HG02840 (cell line): ENCODE measurements at regions not wholly inside any gene's neighbourhood (a gene's known extent, or its start where the extent isn't known, plus 50 kb on each side); places are given as distances from the start of the nearest gene placed in this dataset.
"Not testable (repeated sequence)": the region's sequence is repeated elsewhere in the genome, so short reads cannot be mapped to it uniquely, and the experiment has no call there.

Experiments
- ATAC-seq: cut with Tn5 transposase; IDR thresholded peaks from one replicate; pipeline ENCODE4 v1.9.1; 2021; ENCODE audit warnings: mild to moderate bottlenecking, moderate library complexity, moderate number of reproducible peaks; ENCODE audit not compliant: unreplicated experiment, low FRiP score

- ATAC-seq, result no peak
Observed at GRCh38 chrX:39258331-39258730, 457.1 kb downstream of the MID1IP1 start.

DNA sequence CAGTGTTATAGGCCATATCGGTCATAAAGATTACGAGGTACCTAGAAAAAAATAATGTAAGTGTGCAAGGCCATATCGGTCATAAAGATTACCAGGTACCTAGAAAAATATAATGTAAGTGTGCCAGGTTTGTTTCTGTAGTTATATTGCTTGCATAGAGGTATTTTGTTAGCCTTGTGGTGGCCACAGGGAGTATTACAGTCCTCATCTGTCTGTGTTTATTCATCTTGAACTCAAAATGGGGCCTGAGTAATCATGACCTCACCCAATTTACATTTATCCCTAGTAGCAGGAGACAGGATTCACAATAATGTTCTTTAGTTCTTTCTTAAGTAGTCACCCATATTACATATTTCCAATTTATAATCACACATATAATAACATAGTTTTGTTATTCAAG is 459.7 kb downstream of the MID1IP1 start:
- no peak for ATAC-seq

- no peak for ATAC-seq
Observed at GRCh38 chrX:39261446-39262147, 460.3 kb downstream of the MID1IP1 start.

DNA sequence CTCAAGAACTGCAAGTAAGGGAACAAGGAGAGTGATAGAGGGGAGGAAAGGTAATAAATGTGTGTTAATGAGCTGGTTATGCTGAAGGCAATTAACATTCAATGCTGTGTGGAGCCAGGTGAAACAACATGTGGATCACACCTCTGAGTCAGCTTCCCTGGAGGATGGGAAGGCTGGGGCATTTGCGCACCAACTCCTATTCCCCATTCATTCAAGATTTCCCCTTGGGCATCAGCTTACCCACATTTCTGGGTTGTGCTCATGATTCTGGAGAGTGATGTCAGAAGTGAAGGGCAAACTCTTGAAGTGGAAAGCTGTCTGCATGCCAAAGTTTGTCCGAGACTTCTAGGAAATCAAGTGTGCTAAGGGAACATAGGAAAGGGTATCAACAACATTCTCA is 461.4 kb downstream of the MID1IP1 start:
- ATAC-seq, result no peak

DNA sequence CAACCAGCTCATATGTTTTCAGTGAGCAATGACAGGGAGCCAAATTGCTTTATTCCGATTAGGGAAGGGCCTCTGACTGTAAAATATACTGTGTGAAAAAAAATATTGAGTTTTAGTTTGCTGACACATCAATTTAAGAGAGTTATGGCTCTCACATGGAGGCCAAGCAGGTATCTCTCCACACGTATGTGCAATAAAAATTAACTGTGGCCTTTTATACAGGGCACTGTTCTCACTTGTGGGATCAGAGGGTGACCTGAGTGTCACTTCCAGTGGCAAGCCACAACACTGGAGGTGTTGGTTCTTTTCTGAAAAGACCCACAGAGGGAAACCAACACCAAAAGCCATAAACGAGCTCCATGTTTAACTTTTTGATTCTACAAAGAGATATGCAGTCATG is 462.8 kb downstream of the MID1IP1 start:
- no peak for ATAC-seq

DNA sequence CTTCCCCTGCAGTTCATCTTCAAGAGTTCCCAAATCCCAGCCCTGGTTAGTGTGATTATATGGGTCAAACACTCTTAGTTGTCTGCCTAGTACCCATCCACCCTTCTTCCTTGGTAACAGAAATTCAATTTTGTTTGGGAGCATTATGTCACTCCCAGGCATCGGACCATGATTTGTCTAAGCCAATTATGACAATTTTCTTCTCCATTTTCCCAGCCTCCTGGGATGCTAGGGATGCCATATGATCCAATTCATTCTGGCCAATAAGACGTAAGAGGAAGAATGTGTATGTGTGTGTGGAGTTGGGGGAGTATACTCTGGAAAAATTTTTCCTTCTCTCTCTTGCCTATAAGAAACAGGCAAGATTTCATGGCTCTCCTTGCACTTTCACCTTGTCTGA is 465.9 kb downstream of the MID1IP1 start:
- ATAC-seq, result no peak

- ATAC-seq, result no peak
Observed at GRCh38 chrX:39268207-39268606, 466.9 kb downstream of the MID1IP1 start.

DNA sequence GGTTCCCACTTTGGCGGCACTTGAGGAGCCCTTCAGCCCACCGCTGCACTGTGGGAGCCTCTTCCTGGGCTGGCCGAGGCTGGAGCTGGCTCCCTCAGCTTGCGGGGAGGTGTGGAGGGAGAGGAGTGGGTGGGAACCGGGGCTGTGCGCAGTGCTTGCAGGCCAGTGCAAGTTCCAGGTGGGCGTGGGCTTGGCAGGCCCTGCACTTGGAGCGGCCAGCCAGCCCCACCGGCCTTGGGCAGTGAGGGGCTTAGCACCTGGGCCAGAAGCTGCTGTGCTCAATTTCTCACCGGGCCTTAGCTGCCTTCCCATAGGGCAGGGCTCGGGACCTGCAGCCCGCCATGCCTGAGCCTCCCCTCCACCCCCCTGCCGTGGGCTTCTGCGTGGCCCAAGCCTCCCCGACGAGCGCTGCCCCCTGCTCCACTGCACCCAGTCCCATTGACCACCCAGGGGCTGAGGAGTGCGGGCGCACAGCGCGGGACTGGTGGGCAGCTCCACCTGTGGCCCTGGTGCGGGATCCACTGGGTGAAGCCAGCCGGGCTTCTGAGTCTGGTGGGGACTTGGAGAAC is 474.3 kb downstream of the MID1IP1 start:
- ATAC-seq, result no peak

- ATAC-seq, result not testable (repeated sequence)
Observed at GRCh38 chrX:39277685-39278390, 476.6 kb downstream of the MID1IP1 start.

- no peak for ATAC-seq
Observed at GRCh38 chrX:39283239-39283638, 482.0 kb downstream of the MID1IP1 start.

GRCh38 chrX:39288592-39288991 is 487.3 kb downstream of the MID1IP1 start:
- ATAC-seq, result no peak

DNA sequence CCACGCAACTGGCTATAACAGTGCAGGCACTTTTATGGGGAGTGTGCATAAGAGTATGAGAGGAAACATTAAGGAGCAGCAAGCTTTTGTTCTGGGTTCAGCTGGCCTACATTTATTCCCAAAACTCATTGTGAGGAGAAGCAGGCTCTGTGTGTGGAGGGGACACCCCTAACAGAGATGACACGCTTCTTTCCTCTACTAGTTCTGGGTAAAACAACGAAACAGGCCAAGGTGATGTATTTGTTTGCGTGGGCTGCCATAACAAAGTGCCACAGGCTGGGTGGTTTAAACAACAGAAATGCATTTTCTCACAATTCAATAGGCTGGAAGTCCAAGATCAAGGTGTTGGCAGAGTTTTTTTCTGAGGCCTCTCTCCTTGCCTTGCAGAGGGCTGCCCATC is 488.6 kb downstream of the MID1IP1 start:
- ATAC-seq, result no peak

DNA sequence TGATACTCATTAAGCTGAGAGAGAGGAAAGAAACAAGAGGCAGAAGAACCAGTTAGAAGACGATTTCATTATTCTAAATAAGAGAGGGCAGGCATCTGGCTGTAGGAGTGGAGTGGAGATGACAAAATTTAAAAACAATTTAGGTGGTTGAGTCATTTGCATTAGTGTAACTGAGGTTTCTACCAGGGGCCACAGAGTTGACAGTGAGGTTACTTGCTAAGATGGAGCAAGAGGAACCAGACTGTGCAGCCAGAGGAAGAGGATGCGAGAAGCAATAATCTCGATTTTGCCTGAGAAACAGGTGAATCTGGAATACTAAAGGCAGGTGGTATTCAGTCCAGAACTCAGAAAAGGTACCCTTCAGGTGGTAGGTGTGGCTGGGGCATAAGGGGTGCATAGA is 491.9 kb downstream of the MID1IP1 start:
- no peak for ATAC-seq

DNA sequence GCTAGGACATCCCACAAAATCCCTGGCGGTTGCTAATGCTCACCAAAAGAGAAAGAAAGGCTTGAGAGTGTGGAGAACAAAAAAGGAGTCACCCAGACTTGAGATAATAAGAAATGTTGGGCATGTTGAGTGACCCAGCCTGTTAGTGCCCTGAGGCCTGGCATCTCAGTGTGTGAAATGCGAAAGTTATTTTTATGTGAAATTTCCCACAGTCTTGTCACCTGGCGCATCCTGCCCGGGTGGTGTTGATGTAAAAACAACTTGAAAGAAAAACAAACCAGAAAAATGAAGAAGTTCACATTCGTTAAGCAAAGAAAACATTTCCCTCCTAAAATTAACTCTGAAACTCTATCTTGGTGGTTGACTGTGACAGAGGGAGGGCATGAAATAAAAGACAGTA is 495.2 kb downstream of the MID1IP1 start:
- no peak for ATAC-seq

DNA sequence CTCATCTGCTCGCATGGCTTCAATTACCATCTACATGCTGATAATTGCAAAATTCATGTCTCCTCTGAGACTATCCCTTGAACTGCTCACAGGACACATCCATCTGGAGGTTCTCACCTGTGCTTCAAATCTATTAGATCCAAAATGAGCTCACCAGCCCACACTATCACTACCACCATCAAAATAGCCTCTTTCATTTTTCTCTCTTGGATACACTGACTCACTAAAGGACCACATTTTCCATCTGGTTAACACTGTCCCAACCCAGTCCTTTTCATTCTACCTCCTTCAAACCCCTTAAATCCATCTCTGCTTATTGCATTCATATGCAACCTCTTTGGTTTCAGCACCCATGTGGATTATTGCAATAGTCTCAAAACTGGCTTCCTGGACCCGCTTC is 497.6 kb downstream of the MID1IP1 start:
- no peak for ATAC-seq

GRCh38 chrX:39299615-39300014 is 498.4 kb downstream of the MID1IP1 start:
- no peak for ATAC-seq

GRCh38 chrX:39301036-39301435 is 499.8 kb downstream of the MID1IP1 start:
- ATAC-seq, result no peak

GRCh38 chrX:39302838-39303237 is 501.6 kb downstream of the MID1IP1 start:
- no peak for ATAC-seq

- ATAC-seq, result no peak
Observed at GRCh38 chrX:39304746-39305145, 503.5 kb downstream of the MID1IP1 start.

DNA sequence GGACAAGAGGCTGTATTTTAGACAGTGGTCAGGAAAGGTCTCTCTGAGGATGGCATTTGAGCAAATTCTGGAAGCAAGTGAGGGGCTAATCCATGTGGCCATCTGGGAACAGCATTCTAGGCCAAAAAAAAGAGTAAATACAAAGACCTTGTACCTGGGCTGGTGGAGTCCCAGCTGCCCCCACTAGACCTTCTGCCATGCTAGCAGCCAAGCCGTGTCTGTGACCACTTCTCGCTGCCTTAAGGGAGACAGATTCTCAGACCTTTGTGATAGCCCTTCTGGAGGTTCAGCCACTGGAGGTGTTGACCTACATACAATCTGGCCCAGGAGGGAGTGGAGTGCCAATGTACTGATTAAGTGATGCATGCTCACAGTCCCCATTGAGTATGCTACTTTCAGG is 506.2 kb downstream of the MID1IP1 start:
- no peak for ATAC-seq

DNA sequence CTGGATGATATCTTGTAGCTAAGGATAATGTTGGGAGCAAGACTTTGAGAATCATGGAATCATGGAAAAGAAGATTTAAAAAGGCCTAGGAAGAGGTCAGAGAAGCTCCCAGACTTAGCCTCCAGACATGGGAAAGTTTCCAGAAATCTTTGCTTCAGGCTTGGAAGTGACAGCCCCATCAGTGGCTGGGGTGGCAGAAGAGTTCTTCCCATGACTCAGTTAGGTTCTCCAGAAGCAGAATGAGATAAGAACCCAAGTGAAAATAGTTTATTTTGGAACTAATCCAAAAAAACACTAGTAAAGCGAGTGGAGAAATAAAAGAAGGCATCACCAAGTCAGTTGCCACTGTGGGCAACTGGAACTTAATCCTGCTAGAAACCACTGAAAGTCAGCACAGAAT is 506.9 kb downstream of the MID1IP1 start:
- no peak for ATAC-seq
